C4-2B (cell line): ENCODE measurements at regions not wholly inside any gene's neighbourhood (a gene's known extent, or its start where the extent isn't known, plus 50 kb on each side); places are given as distances from the start of the nearest gene placed in this dataset.
"Not testable (repeated sequence)": the region's sequence is repeated elsewhere in the genome, so short reads cannot be mapped to it uniquely, and the experiment has no call there.

Experiments used
- H3K27ac ChIP-seq: fragments of 450-650 bp; 2 replicates; pipeline ENCODE4 v1.5.1; 2017
- CTCF ChIP-seq: fragments of 450-650 bp; conservative IDR thresholded peaks from 2 replicates; pipeline ENCODE4 v1.5.1; 2017; ENCODE audit warnings: mild to moderate bottlenecking
- ZFX ChIP-seq: fragments of 450-650 bp; IDR thresholded peaks from 2 replicates; pipeline ENCODE4 v1.6.1; 2017

GRCh38 chr14:105760691-105761344, 234.4 kb downstream of the TMEM121 start:
- TF ChIP-seq ZFX (no peak), CTCF (no peak)
- H3K27ac ChIP-seq, result no peak overlapping the region

GRCh38 chr14:105761345-105761740, 235.0 kb downstream of the TMEM121 start:
- H3K27ac ChIP-seq, result not testable (repeated sequence)

GRCh38 chr14:105761842-105762241, 235.5 kb downstream of the TMEM121 start:
- H3K27ac ChIP-seq, result no peak overlapping the region
- TF ChIP-seq ZFX, result no peak
- TF ChIP-seq CTCF, result no peak

GRCh38 chr14:105762262-105762661, 235.9 kb downstream of the TMEM121 start:
- H3K27ac ChIP-seq, result not testable (repeated sequence)

- not testable (repeated sequence) for H3K27ac ChIP-seq
These were observed 238.0 kb downstream of the TMEM121 start for GRCh38 chr14:105764254-105764901.

GRCh38 chr14:105765072-105765825, 238.9 kb downstream of the TMEM121 start:
- H3K27ac ChIP-seq, result not testable (repeated sequence)

GRCh38 chr14:105765893-105766614, 239.7 kb downstream of the TMEM121 start:
- TF ChIP-seq CTCF (no peak), ZFX (no peak)
- H3K27ac ChIP-seq, result no peak overlapping the region

GRCh38 chr14:105767315-105767714, 240.9 kb downstream of the TMEM121 start:
- TF ChIP-seq CTCF, result no peak
- no peak for TF ChIP-seq ZFX

GRCh38 chr14:105768039-105768438, 241.7 kb downstream of the TMEM121 start:
- not testable (repeated sequence) for H3K27ac ChIP-seq

More at GRCh38 chr14:105767315-105767714, 240.9 kb downstream of the TMEM121 start:
- H3K27ac ChIP-seq, result no peak overlapping the region

GRCh38 chr14:105769061-105769730, 242.8 kb downstream of the TMEM121 start:
- H3K27ac ChIP-seq, result not testable (repeated sequence)

- H3K27ac ChIP-seq, result not testable (repeated sequence)
These were observed 244.3 kb downstream of the TMEM121 start for GRCh38 chr14:105770619-105771216.

- H3K27ac ChIP-seq, result not testable (repeated sequence)
These were observed 245.2 kb downstream of the TMEM121 start for GRCh38 chr14:105771261-105772226.

- H3K27ac ChIP-seq, result not testable (repeated sequence)
These were observed 246.4 kb downstream of the TMEM121 start for GRCh38 chr14:105772710-105773250.
